Activated CD4-positive, alpha-beta memory T cell treated with anti-CD3 and anti-CD28 coated beads for 36 hours (primary cell): ENCODE measurements at regions not wholly inside any gene's neighbourhood (a gene's known extent, or its start where the extent isn't known, plus 50 kb on each side); places are given as distances from the start of the nearest gene placed in this dataset.
"Not testable (repeated sequence)": the region's sequence is repeated elsewhere in the genome, so short reads cannot be mapped to it uniquely, and the experiment has no call there.

Experiments
- CTCF ChIA-PET: fragments of 350-600 bp; sonication (Branson Sonifier 250); formaldehyde crosslinking; loops from one replicate; lab custom pipeline; 2021; ENCODE audit warnings: antibody characterized with exemption, inconsistent platforms; lab: Charles Lee
- POLR2A ChIA-PET: fragments of 350-600 bp; sonication (Branson Sonifier 250); formaldehyde crosslinking; loops from one replicate; lab custom pipeline; 2021; ENCODE audit warnings: antibody characterized with exemption; lab: Charles Lee
- DNase-seq: peaks from one replicate; pipeline ENCODE4 v3.0.0-alpha.2; 2020
- H3K27ac Mint-ChIP-seq: one replicate; pipeline ENCODE4 v1.8.0; 2021; ENCODE audit warnings: mixed read lengths
- H3K27me3 Mint-ChIP-seq: one replicate; pipeline ENCODE4 v1.8.0; 2021; ENCODE audit warnings: mixed read lengths
- H3K36me3 Mint-ChIP-seq: one replicate; pipeline ENCODE4 v1.8.0; 2021; ENCODE audit warnings: mixed read lengths
- H3K4me1 Mint-ChIP-seq: one replicate; pipeline ENCODE4 v1.8.0; 2021; ENCODE audit warnings: low read depth, mixed read lengths
- H3K4me3 Mint-ChIP-seq: one replicate; pipeline ENCODE4 v1.8.0; 2021; ENCODE audit warnings: mild to moderate bottlenecking, mixed read lengths
- H3K9me3 Mint-ChIP-seq: one replicate; pipeline ENCODE4 v1.8.0; 2021; ENCODE audit warnings: mixed read lengths
- intact Hi-C: fragments of 100-400 bp; cut with micrococcal nuclease; formaldehyde crosslinking; loops from one replicate; pipeline ENCODE4 v1.15.1; 2023

GRCh38 chr15:77832874-77833273 is 200.2 kb upstream of the LINGO1 start:
- intact Hi-C loops, result no loop called here
- H3K9me3 Mint-ChIP-seq, result no peaks in the 10 kb centered on the region
- no peaks in the 10 kb centered on the region for H3K4me1 Mint-ChIP-seq
- POLR2A ChIA-PET, result no interaction called here
- no peak overlapping the region for H3K27ac Mint-ChIP-seq
- DNase-seq, result no peak
- CTCF ChIA-PET, result no interaction called here
- H3K4me3 Mint-ChIP-seq, result no peak overlapping the region
- no peaks in the 10 kb centered on the region for H3K36me3 Mint-ChIP-seq
- H3K27me3 Mint-ChIP-seq, result peaks cover 6% of the 10 kb centered on the region

DNA sequence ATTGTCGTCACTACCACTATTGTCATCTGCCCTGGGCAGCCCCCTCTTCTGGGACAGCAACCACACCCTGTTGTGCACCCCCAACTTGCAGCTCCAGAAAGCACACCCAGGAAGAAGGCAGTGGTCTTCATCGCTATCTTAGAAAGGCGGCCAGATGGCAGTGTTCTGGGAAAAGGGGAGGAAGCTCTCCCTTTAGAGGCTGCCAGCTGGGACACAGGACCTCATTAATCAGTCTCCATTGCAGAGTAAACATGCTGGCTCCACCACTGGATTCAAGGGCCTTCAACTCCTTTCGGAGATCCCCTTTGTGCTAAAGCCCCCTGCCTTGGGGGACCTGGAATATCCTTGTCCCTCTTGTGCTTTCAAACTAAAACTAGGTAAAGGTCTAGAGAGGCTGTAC is 199.3 kb upstream of the LINGO1 start:
- no peak for DNase-seq
- H3K27me3 Mint-ChIP-seq, result peaks cover 4% of the 10 kb centered on the region

GRCh38 chr15:77830051-77830468 is 197.3 kb upstream of the LINGO1 start:
- intact Hi-C loops, result no loop called here
- DNase-seq, result no peak
- Mint-ChIP-seq H3K4me3 (no peak overlapping the region), H3K9me3 (no peaks in the 10 kb centered on the region), H3K36me3 (no peaks in the 10 kb centered on the region), H3K4me1 (no peaks in the 10 kb centered on the region), H3K27me3 (peaks cover 8% of the 10 kb centered on the region), H3K27ac (no peak overlapping the region)
- POLR2A ChIA-PET, result no interaction called here
- CTCF ChIA-PET, result interaction anchor here (1.0 kb wide), 1 partner anchor 40 kb away, joined by 3 read pairs; no protein-coding TSS in a partner anchor

More for the DNA sequence above, 199.3 kb upstream of the LINGO1 start:
- no peaks in the 10 kb centered on the region for H3K36me3 Mint-ChIP-seq
- H3K4me3 Mint-ChIP-seq, result no peak overlapping the region
- CTCF ChIA-PET, result no interaction called here
- no peak overlapping the region for H3K27ac Mint-ChIP-seq
- no peaks in the 10 kb centered on the region for H3K4me1 Mint-ChIP-seq
- no peaks in the 10 kb centered on the region for H3K9me3 Mint-ChIP-seq
- POLR2A ChIA-PET, result no interaction called here
- intact Hi-C loops, result no loop called here

DNA sequence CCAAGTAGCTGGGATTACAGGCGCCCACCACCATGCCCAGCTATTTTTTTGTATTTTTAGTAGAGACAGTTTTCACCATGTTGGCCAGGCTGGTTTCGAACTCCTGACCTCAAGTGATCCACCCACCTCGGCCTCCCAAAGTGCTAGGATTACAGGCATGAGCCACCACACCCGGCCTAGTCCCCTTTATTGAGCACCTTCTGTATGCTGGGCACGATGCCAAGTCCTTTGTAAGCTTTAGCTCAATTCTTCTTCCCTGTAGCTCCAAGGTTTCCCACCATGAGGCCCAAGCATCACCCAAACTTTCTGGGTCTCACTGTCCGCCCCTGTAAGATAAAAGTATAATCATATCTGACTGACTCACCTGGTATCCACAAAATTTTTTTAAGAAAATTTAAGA is 196.6 kb upstream of the LINGO1 start:
- CTCF ChIA-PET, result interaction anchor here (1.0 kb wide), 1 partner anchor 41 kb away, joined by 3 read pairs; no protein-coding TSS in a partner anchor
- H3K4me3 Mint-ChIP-seq, H3K36me3 Mint-ChIP-seq, POLR2A ChIA-PET, H3K27me3 Mint-ChIP-seq, H3K27ac Mint-ChIP-seq, DNase-seq, H3K9me3 Mint-ChIP-seq, H3K4me1 Mint-ChIP-seq, intact Hi-C loops: not testable (repeated sequence)

- Mint-ChIP-seq H3K9me3 (no peaks in the 10 kb centered on the region), H3K4me3 (no peak overlapping the region), H3K4me1 (no peaks in the 10 kb centered on the region), H3K36me3 (no peaks in the 10 kb centered on the region), H3K27ac (no peak overlapping the region), H3K27me3 (peaks cover 10% of the 10 kb centered on the region)
- CTCF ChIA-PET, result interaction anchor here (0.6 kb wide), 1 partner anchor 413 kb away, joined by 3 read pairs; no protein-coding TSS in a partner anchor
- POLR2A ChIA-PET, result no interaction called here
- intact Hi-C loops, result no loop called here
- no peak for DNase-seq
Measured at GRCh38 chr15:77827860-77828259, 195.1 kb upstream of the LINGO1 start.

DNA sequence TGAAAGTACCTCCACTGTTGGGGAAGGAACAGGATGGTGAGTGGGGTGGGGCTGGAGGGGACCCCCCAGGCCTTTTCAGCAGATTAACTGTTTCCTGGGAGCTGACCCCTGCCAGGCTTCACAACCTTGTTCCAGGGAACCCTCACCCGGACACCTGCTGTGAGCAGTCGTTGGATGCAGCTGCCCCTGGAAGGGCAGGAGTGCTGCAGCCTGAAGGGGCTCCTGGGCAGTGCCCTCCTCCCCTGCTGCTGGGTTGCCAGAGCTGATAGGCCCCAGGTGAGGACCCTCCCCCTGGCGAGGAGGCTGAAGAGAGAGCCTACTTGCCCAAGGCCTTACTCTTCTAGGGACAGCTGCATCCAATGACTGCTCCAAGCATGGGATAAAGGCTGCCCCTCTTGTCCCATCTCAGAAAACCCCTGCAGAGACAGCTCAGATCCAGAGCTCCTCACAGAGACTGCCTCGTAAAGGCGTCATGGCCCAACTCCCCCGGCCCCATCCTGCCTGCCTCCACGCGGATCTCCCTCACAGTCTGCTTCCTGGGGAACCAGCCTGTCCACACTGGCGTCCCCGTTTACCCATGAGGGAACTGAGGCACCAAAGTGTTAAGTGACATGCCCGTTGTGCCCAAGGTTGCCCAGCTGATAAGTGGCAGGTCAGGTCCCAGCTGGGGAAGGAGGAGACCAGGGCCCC is 193.4 kb upstream of the LINGO1 start:
- ChIA-PET POLR2A (no interaction called here), CTCF (no interaction called here)
- no peaks in the 10 kb centered on the region for H3K9me3 Mint-ChIP-seq
- no peak overlapping the region for H3K27ac Mint-ChIP-seq
- intact Hi-C loops, result no loop called here
- no peak overlapping the region for H3K4me3 Mint-ChIP-seq
- no peak for DNase-seq
- no peaks in the 10 kb centered on the region for H3K36me3 Mint-ChIP-seq
- H3K27me3 Mint-ChIP-seq, result peaks cover 16% of the 10 kb centered on the region
- H3K4me1 Mint-ChIP-seq, result no peaks in the 10 kb centered on the region

DNA sequence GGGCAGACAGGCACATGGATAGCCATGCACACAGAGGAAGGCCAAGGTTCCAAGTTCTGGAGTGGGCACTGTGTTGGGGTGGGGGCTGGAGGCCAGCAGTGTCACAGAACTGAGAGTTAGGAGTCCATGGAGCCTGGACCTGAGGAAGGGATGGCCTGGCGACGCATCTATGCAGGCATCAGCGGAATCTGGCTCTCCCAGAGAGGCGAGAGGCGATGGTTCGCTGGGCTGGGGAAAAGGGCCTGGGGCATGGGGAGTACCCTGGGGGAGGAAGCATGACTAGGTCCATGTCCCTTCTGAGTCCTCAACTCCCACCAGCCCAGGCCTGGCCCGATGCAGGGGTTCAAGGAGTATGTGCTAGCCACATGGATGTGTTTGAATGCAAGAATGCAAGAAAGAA is 192.8 kb upstream of the LINGO1 start:
- intact Hi-C loops, result no loop called here
- Mint-ChIP-seq H3K36me3 (no peaks in the 10 kb centered on the region), H3K27me3 (peaks cover 22% of the 10 kb centered on the region), H3K27ac (no peak overlapping the region), H3K4me1 (peaks cover under 1% of the 10 kb centered on the region), H3K9me3 (no peaks in the 10 kb centered on the region), H3K4me3 (no peak overlapping the region)
- ChIA-PET POLR2A (no interaction called here), CTCF (no interaction called here)
- DNase-seq, result no peak

GRCh38 chr15:77825252-77825542 is 192.5 kb upstream of the LINGO1 start:
- POLR2A ChIA-PET, result no interaction called here

GRCh38 chr15:77824361-77825251 is 191.9 kb upstream of the LINGO1 start:
- ChIA-PET CTCF (no interaction called here), POLR2A (no interaction called here)
- Mint-ChIP-seq H3K9me3 (no peaks in the 10 kb centered on the region), H3K4me1 (peaks cover 2% of the 10 kb centered on the region), H3K36me3 (no peaks in the 10 kb centered on the region), H3K4me3 (no peak overlapping the region), H3K27ac (no peak overlapping the region), H3K27me3 (peaks cover 25% of the 10 kb centered on the region)
- intact Hi-C loops, result no loop called here
- no peak for DNase-seq

More at GRCh38 chr15:77825252-77825542, 192.5 kb upstream of the LINGO1 start:
- Mint-ChIP-seq H3K27ac (no peak overlapping the region), H3K36me3 (no peaks in the 10 kb centered on the region), H3K4me3 (no peak overlapping the region), H3K9me3 (no peaks in the 10 kb centered on the region), H3K4me1 (peaks cover 2% of the 10 kb centered on the region), H3K27me3 (peaks cover 25% of the 10 kb centered on the region)
- DNase-seq, result no peak
- intact Hi-C loops, result no loop called here
- CTCF ChIA-PET, result no interaction called here

- DNase-seq, result no peak
- Mint-ChIP-seq H3K4me3 (no peak overlapping the region), H3K9me3 (no peaks in the 10 kb centered on the region), H3K36me3 (no peaks in the 10 kb centered on the region), H3K4me1 (peaks cover 2% of the 10 kb centered on the region), H3K27me3 (peaks cover 25% of the 10 kb centered on the region), H3K27ac (no peak overlapping the region)
- intact Hi-C loops, result no loop called here
- ChIA-PET CTCF (no interaction called here), POLR2A (no interaction called here)
Measured at GRCh38 chr15:77823736-77824135, 191.0 kb upstream of the LINGO1 start.

DNA sequence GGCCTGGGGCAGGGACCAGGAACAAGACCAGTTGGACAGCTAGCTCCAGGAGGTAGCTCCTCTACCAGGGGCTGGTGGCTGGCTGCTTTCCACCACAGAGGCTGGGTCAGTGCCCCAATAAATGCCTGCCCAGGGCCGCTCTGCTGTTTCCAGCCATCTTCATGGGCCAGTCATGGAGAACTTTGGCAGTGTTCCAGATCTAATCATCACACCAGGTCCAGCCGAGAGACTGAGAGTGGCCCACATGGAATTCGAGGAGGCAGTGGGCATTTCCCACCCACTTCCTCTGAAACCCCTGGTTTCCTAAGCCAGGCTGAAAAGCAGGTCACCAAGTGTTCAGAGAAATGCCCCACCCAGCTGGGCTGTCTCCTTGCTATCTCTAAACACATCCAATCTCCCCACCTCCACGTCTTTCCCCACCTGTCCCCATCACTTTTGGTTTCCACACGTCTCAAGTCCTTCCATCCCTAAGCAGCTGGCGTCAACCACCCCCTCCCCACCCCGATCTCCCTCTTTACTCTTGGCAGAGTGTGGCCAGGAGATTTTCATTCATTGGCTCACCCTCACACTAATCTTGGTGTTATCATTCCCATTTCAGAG is 190.0 kb upstream of the LINGO1 start:
- Mint-ChIP-seq H3K27me3 (peaks cover 34% of the 10 kb centered on the region), H3K9me3 (no peaks in the 10 kb centered on the region), H3K4me1 (peaks cover 2% of the 10 kb centered on the region), H3K27ac (no peak overlapping the region), H3K4me3 (no peak overlapping the region), H3K36me3 (no peaks in the 10 kb centered on the region)
- intact Hi-C loops, result no loop called here
- ChIA-PET CTCF (interaction anchor here (2.4 kb wide), 1 partner anchor 188 kb away, joined by 34 read pairs; the partner anchor contains the start of gene LINGO1), POLR2A (no interaction called here)
- DNase-seq, result no peak

GRCh38 chr15:77821959-77822256 is 189.2 kb upstream of the LINGO1 start:
- no peak overlapping the region for H3K27ac Mint-ChIP-seq
- ChIA-PET POLR2A (no interaction called here), CTCF (interaction anchor here (0.6 to 2.4 kb wide), 7 partner anchors 24 to 205 kb away, joined by 3 to 34 read pairs (median 4); partner anchors contain the start of gene LINGO1)
- H3K4me1 Mint-ChIP-seq, result peaks cover 2% of the 10 kb centered on the region
- intact Hi-C loops, result loop anchor here (1.0 kb wide), 1 partner anchor 188 kb away; no protein-coding TSS in a partner anchor
- no peak overlapping the region for H3K4me3 Mint-ChIP-seq
- no peaks in the 10 kb centered on the region for H3K9me3 Mint-ChIP-seq
- DNase-seq, result no peak
- peaks cover 35% of the 10 kb centered on the region for H3K27me3 Mint-ChIP-seq
- H3K36me3 Mint-ChIP-seq, result no peaks in the 10 kb centered on the region
